CD1c-positive myeloid dendritic cell (primary cell): ENCODE measurements at regions not wholly inside any gene's neighbourhood (a gene's known extent, or its start where the extent isn't known, plus 50 kb on each side); places are given as distances from the start of the nearest gene placed in this dataset.

Experiments
- DNase-seq: peaks from one replicate; pipeline ENCODE4 v3.0.0-alpha.2; 2016; ENCODE audit errors: extremely low spot score

GRCh38 chr6:45791211-45792168, 224.2 kb downstream of the CLIC5 start:
- DNase-seq = no peak

GRCh38 chr6:45789238-45789637, 226.4 kb downstream of the CLIC5 start:
- DNase-seq = no peak

GRCh38 chr6:45787384-45787783, 228.3 kb downstream of the CLIC5 start:
- DNase-seq = no peak

- no peak for DNase-seq
Measured at GRCh38 chr6:45786355-45786781, 229.3 kb downstream of the CLIC5 start.

GRCh38 chr6:45784250-45784649, 231.4 kb downstream of the CLIC5 start:
- DNase-seq = no peak

- no peak for DNase-seq
Measured at GRCh38 chr6:45783716-45784115, 231.9 kb downstream of the CLIC5 start.

- no peak for DNase-seq
Measured at GRCh38 chr6:45781890-45782289, 233.8 kb downstream of the CLIC5 start.

- no peak for DNase-seq
Measured at GRCh38 chr6:45780523-45780922, 235.1 kb downstream of the CLIC5 start.

GRCh38 chr6:45775026-45775697, 240.5 kb downstream of the CLIC5 start:
- no peak for DNase-seq

GRCh38 chr6:45773906-45774305, 241.8 kb downstream of the CLIC5 start:
- DNase-seq = no peak

GRCh38 chr6:45772886-45773495, 242.7 kb downstream of the CLIC5 start:
- no peak for DNase-seq

- no peak for DNase-seq
Measured at GRCh38 chr6:45772051-45772450, 243.6 kb downstream of the CLIC5 start.

- no peak for DNase-seq
Measured at GRCh38 chr6:45763281-45763680, 252.4 kb downstream of the CLIC5 start.

- no peak for DNase-seq
Measured at GRCh38 chr6:45759472-45759810, 256.2 kb downstream of the CLIC5 start.

- no peak for DNase-seq
Measured at GRCh38 chr6:45758787-45759471, 256.7 kb downstream of the CLIC5 start.

GRCh38 chr6:45757443-45758130, 258.1 kb downstream of the CLIC5 start:
- no peak for DNase-seq

- no peak for DNase-seq
Measured at GRCh38 chr6:45756606-45757005, 259.1 kb downstream of the CLIC5 start.

GRCh38 chr6:45754432-45754831, 261.2 kb downstream of the CLIC5 start:
- no peak for DNase-seq

GRCh38 chr6:45746046-45746445, 269.6 kb downstream of the CLIC5 start:
- DNase-seq = no peak

- peak; percentile 29 for DNase-seq
Measured at GRCh38 chr6:45743028-45743615, 272.5 kb downstream of the CLIC5 start.

GRCh38 chr6:45742591-45742990, 273.1 kb downstream of the CLIC5 start:
- no peak for DNase-seq
